WTC11 (cell line): ENCODE measurements at regions not wholly inside any gene's neighbourhood (a gene's known extent, or its start where the extent isn't known, plus 50 kb on each side); places are given as distances from the start of the nearest gene placed in this dataset.
"Not testable (repeated sequence)": the region's sequence is repeated elsewhere in the genome, so short reads cannot be mapped to it uniquely, and the experiment has no call there.

Source experiments
- ATAC-seq: fragments of 200-7000 bp; cut with Tn5 transposase; 2 replicates; pipeline ENCODE4 v1.10.0; 2021; ENCODE audit warnings: mild to moderate bottlenecking, moderate library complexity
- CTCF ChIA-PET: fragments of 300-600 bp; sonication (Branson Sonifier 250); formaldehyde crosslinking; loops from one replicate; lab custom pipeline; 2021; ENCODE audit warnings: antibody characterized with exemption; lab: Charles Lee
- POLR2A ChIA-PET: fragments of 350-600 bp; sonication (Branson Sonifier 250); formaldehyde crosslinking; loops from one replicate; lab custom pipeline; 2021; ENCODE audit warnings: antibody characterized with exemption; lab: Charles Lee
- DNase-seq: peaks from one replicate; pipeline ENCODE4 v3.0.0; 2021; ENCODE audit warnings: low spot score
- H3K27ac Mint-ChIP-seq: 2 replicates; pipeline ENCODE4 v1.8.0; 2021; ENCODE audit warnings: mixed read lengths
- H3K27me3 Mint-ChIP-seq: 2 replicates; pipeline ENCODE4 v1.8.0; 2021; ENCODE audit warnings: low read depth, mild to moderate bottlenecking, moderate library complexity, mixed read lengths
- H3K36me3 Mint-ChIP-seq: 2 replicates; pipeline ENCODE4 v1.8.0; 2021; ENCODE audit warnings: mixed read lengths
- H3K4me1 Mint-ChIP-seq: 2 replicates; pipeline ENCODE4 v1.8.0; 2022; ENCODE audit warnings: mixed read lengths
- H3K4me3 Mint-ChIP-seq: 2 replicates; pipeline ENCODE4 v1.8.0; 2021; ENCODE audit warnings: mild to moderate bottlenecking, moderate library complexity, mixed read lengths
- H3K9me3 Mint-ChIP-seq: 2 replicates; pipeline ENCODE4 v1.8.0; 2021; ENCODE audit warnings: mixed read lengths

- H3K27ac Mint-ChIP-seq, DNase-seq, POLR2A ChIA-PET, CTCF ChIA-PET, H3K4me1 Mint-ChIP-seq, ATAC-seq, H3K4me3 Mint-ChIP-seq, H3K9me3 Mint-ChIP-seq: not testable (repeated sequence)
- Mint-ChIP-seq H3K36me3 (peaks cover 52% of the 10 kb centered on the region), H3K27me3 (peaks cover 28% of the 10 kb centered on the region)
These were observed 777.2 kb upstream of the TPTE start for GRCh38 chr21:9744166-9744565.

DNA sequence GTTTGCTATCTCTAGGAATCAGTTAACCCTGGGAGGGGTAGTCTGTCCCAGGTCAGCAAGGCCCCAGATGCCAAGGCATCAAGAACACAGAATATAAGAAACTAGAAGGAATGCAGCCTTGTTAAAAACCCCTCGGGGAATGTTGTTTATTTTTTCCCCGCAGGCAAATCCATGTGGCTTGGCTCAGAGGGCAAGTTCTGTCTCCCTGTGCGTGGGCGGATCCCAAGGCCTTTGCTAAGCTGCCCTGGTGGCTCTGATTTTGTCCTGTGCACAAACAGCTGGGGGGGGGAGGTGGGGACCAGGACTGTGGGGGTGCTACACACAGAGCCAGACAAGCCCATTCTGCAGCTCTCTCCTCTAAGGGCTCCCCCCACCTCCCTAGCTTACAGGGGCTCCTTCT, 776.8 kb upstream of the TPTE start:
- H3K9me3 Mint-ChIP-seq, DNase-seq, CTCF ChIA-PET, H3K4me3 Mint-ChIP-seq, ATAC-seq, H3K4me1 Mint-ChIP-seq, POLR2A ChIA-PET, H3K27ac Mint-ChIP-seq: not testable (repeated sequence)
- peaks cover 48% of the 10 kb centered on the region for H3K36me3 Mint-ChIP-seq
- peaks cover 23% of the 10 kb centered on the region for H3K27me3 Mint-ChIP-seq

DNA sequence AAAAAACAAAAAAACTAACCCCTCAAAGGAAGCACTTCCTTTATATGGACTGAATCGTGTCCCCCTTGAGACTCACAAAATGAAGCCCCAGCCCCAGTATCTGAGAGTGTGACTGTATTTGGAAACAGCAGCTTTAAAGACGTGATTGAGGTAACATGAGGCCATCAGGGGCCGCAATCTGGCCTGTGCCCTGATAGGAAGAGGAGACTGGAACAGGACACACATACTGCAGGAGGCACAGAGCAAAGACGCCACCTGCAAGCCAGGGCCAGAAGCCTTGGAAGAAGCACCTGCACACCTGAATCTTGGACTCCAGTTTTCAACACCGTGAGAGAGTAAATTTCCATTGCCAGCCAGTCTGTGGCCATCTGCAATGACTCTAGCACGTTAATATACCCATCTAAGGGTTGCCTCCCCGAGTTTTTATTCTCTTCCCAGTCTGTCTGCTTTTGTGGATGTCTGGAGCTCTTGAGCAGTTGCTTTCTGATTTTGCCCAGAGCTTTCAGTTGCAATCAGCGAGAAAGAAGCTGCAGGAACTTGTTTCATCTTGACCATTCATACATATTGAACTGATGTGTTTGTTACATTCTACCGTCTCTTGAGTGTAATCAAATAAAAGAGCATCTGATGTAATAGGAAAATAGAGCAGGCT, 775.8 kb upstream of the TPTE start:
- H3K36me3 Mint-ChIP-seq: peaks cover 38% of the 10 kb centered on the region
- DNase-seq, H3K9me3 Mint-ChIP-seq, ATAC-seq, H3K4me3 Mint-ChIP-seq, POLR2A ChIA-PET, CTCF ChIA-PET, H3K27ac Mint-ChIP-seq, H3K4me1 Mint-ChIP-seq: not testable (repeated sequence)
- peaks cover 15% of the 10 kb centered on the region for H3K27me3 Mint-ChIP-seq

- H3K9me3 Mint-ChIP-seq, DNase-seq, POLR2A ChIA-PET, ATAC-seq, H3K4me1 Mint-ChIP-seq, CTCF ChIA-PET, H3K4me3 Mint-ChIP-seq, H3K27ac Mint-ChIP-seq: not testable (repeated sequence)
- Mint-ChIP-seq H3K27me3 (peaks cover 10% of the 10 kb centered on the region), H3K36me3 (peaks cover 31% of the 10 kb centered on the region)
These were observed 775.1 kb upstream of the TPTE start for GRCh38 chr21:9746311-9746710.

GRCh38 chr21:9746831-9747606, 774.4 kb upstream of the TPTE start:
- peaks cover 23% of the 10 kb centered on the region for H3K36me3 Mint-ChIP-seq
- H3K27ac Mint-ChIP-seq: not testable (repeated sequence)

DNA sequence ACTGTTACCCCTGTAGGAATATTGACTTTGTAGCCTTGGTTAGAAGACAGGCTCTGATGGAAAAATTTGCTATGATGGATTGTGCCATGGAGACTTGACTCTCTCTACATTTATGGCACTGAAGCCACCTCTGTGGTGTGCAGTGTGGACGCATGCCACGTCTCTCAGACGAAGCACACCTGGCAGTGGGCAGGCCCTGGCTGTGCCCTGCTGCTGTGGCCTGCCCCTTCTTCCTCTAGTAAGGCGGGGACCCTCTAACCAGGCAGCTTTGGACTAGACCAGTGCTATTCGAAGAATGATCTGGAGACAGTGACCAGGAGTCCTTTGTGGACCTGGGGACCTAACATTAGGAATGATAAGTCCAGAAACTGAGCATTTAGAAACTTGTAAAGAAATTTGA, 773.5 kb upstream of the TPTE start:
- ATAC-seq, CTCF ChIA-PET, H3K9me3 Mint-ChIP-seq: not testable (repeated sequence)

More at GRCh38 chr21:9746831-9747606, 774.4 kb upstream of the TPTE start:
- H3K9me3 Mint-ChIP-seq, DNase-seq, H3K4me3 Mint-ChIP-seq, ATAC-seq, CTCF ChIA-PET, H3K27me3 Mint-ChIP-seq, H3K4me1 Mint-ChIP-seq, POLR2A ChIA-PET: not testable (repeated sequence)

DNA sequence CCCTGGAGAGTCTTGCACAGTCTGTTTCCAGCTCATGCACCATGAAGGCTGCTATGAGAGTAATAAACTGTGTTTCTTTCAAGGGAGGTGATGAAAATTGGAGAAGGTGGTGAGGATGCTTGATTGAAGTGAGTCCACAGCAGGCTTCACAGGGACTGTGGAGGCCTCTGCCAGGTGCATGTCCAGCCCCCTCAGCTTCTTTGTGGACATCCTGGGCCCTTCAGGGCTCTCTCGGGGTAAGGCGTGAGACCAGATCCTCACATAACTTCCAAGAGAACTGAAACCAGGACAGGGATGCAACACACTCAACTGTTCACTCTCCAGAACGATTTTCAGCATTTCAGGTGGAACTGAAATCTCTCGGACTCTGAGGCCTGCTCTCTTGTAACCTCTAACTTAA, 772.9 kb upstream of the TPTE start:
- DNase-seq, H3K27ac Mint-ChIP-seq, H3K4me1 Mint-ChIP-seq, CTCF ChIA-PET, H3K27me3 Mint-ChIP-seq, POLR2A ChIA-PET, H3K4me3 Mint-ChIP-seq, H3K9me3 Mint-ChIP-seq, ATAC-seq: not testable (repeated sequence)
- H3K36me3 Mint-ChIP-seq: peaks cover 18% of the 10 kb centered on the region

More for the DNA sequence above, 773.5 kb upstream of the TPTE start:
- H3K27ac Mint-ChIP-seq, H3K4me3 Mint-ChIP-seq, DNase-seq, H3K4me1 Mint-ChIP-seq, POLR2A ChIA-PET, H3K27me3 Mint-ChIP-seq: not testable (repeated sequence)
- H3K36me3 Mint-ChIP-seq: peaks cover 18% of the 10 kb centered on the region

GRCh38 chr21:9749741-9750230, 771.6 kb upstream of the TPTE start:
- H3K9me3 Mint-ChIP-seq, H3K27ac Mint-ChIP-seq, POLR2A ChIA-PET, DNase-seq, ATAC-seq, H3K4me1 Mint-ChIP-seq, CTCF ChIA-PET, H3K4me3 Mint-ChIP-seq: not testable (repeated sequence)
- H3K36me3 Mint-ChIP-seq: peaks cover 18% of the 10 kb centered on the region
- H3K27me3 Mint-ChIP-seq: peaks cover 11% of the 10 kb centered on the region
